IMR-90 (cell line): ENCODE measurements at regions not wholly inside any gene's neighbourhood (a gene's known extent, or its start where the extent isn't known, plus 50 kb on each side); places are given as distances from the start of the nearest gene placed in this dataset.

Experiments used
- ATAC-seq: fragments of 200-7000 bp; cut with Tn5 transposase; 2 replicates; pipeline ENCODE4 v1.9.1; 2020; ENCODE audit warnings: low read depth, mild to moderate bottlenecking, moderate library complexity
- BruUV-seq: library from RNA; stranded (reverse); fragments of 400-500 nt; replicated peaks from 2 replicates; lab custom pipeline; 2021; lab: Mats Ljungman, UMichigan
- CTCF ChIA-PET: fragments of 300-600 bp; formaldehyde crosslinking; extraction: SDS; loops from one replicate; lab custom pipeline; 2021; ENCODE audit warnings: antibody characterized with exemption; lab: Yijun Ruan, JAX
- POLR2A ChIA-PET: fragments of 300-600 bp; sonication (Branson Sonifier 250); formaldehyde crosslinking; loops from one replicate; lab custom pipeline; 2022; ENCODE audit warnings: antibody characterized with exemption; ENCODE audit not compliant: unreplicated experiment; lab: Charles Lee
- DNase-seq: peaks from one replicate; pipeline ENCODE4 v3.0.0; 2013
- H2AFZ ChIP-seq: replicated peaks from 2 replicates; pipeline ENCODE3; 2013; ENCODE audit warnings: low read length, mild to moderate bottlenecking; ENCODE audit not compliant: poor library complexity
- H2AK5ac ChIP-seq: 2 replicates; pipeline ENCODE4 v1.6.1; 2013; ENCODE audit warnings: low read depth, low read length, inconsistent platforms
- H2AK9ac ChIP-seq: replicated peaks from 2 replicates; pipeline ENCODE3; 2013; ENCODE audit warnings: mild to moderate bottlenecking, low read depth, low read length, moderate library complexity; ENCODE audit not compliant: poor library complexity
- H2BK120ac ChIP-seq: 2 replicates; pipeline ENCODE4 v1.6.1; 2013; ENCODE audit warnings: low read depth, low read length, inconsistent platforms
- H2BK15ac ChIP-seq: 3 replicates; pipeline ENCODE4 v1.6.1; 2013; ENCODE audit warnings: low read depth, low read length, inconsistent platforms
- H2BK20ac ChIP-seq: 2 replicates; pipeline ENCODE4 v1.6.1; 2013; ENCODE audit warnings: low read depth, mild to moderate bottlenecking, inconsistent platforms, low read length, moderate library complexity
- H2BK5ac ChIP-seq: 2 replicates; pipeline ENCODE4 v1.6.1; 2013; ENCODE audit warnings: mild to moderate bottlenecking, low read depth, low read length, inconsistent platforms; ENCODE audit not compliant: poor library complexity, severe bottlenecking
- H3K14ac ChIP-seq: replicated peaks from 2 replicates; pipeline ENCODE4 v1.6.1; 2013; ENCODE audit warnings: low read depth, low read length, inconsistent platforms
- H3K18ac ChIP-seq: 2 replicates; pipeline ENCODE4 v1.6.1; 2013; ENCODE audit warnings: low read depth, low read length, control low read depth
- H3K23ac ChIP-seq: 2 replicates; pipeline ENCODE4 v1.6.1; 2013; ENCODE audit warnings: low read depth, low read length, inconsistent platforms
- H3K27ac ChIP-seq: 2 replicates; pipeline ENCODE4 v1.5.1; 2013; ENCODE audit warnings: mild to moderate bottlenecking, control low read depth, low read length; ENCODE audit not compliant: insufficient read depth
- H3K27me3 ChIP-seq: 2 replicates; pipeline ENCODE4 v1.6.1; 2013; ENCODE audit warnings: low read length; ENCODE audit not compliant: control insufficient read depth, insufficient read depth
- H3K36me3 ChIP-seq: 2 replicates; pipeline ENCODE4 v1.6.1; 2013; ENCODE audit warnings: low read length, mixed read lengths; ENCODE audit not compliant: control insufficient read depth, insufficient read depth
- H3K4ac ChIP-seq: 2 replicates; pipeline ENCODE4 v1.6.1; 2013; ENCODE audit warnings: low read depth, low read length, inconsistent platforms
- H3K4me1 ChIP-seq: 2 replicates; pipeline ENCODE4 v1.6.1; 2013; ENCODE audit warnings: low read length, mixed read lengths; ENCODE audit not compliant: control insufficient read depth, insufficient read depth
- H3K4me2 ChIP-seq: 2 replicates; pipeline ENCODE4 v1.6.1; 2013; ENCODE audit warnings: low read depth, mild to moderate bottlenecking, control low read depth, low read length, moderate library complexity
- H3K4me3 ChIP-seq: 2 replicates; pipeline ENCODE4 v1.5.1; 2013; ENCODE audit warnings: low read depth, mild to moderate bottlenecking, control low read depth, low read length, moderate library complexity; ENCODE audit not compliant: insufficient read depth
- H3K56ac ChIP-seq: 2 replicates; pipeline ENCODE4 v1.6.1; 2013; ENCODE audit warnings: low read length, inconsistent platforms; ENCODE audit not compliant: insufficient read depth; ENCODE audit errors: extremely low read depth
- H3K79me1 ChIP-seq, 2 experiments: 2 replicates each; pipeline ENCODE4 v1.6.1; 2013; ENCODE audit warnings: low read length in 2 of 2, inconsistent platforms in 1 of 2, low read depth in 1 of 2
- H3K9ac ChIP-seq: 2 replicates; pipeline ENCODE4 v1.6.1; 2013; ENCODE audit warnings: low read depth, low read length, control low read depth
- H3K9me1 ChIP-seq: 2 replicates; pipeline ENCODE4 v1.6.1; 2013; ENCODE audit warnings: low read length, inconsistent platforms; ENCODE audit not compliant: insufficient read depth
- H3K9me3 ChIP-seq: 2 replicates; pipeline ENCODE4 v1.6.1; 2013; ENCODE audit warnings: low read length; ENCODE audit not compliant: control insufficient read depth, insufficient read depth
- H4K20me1 ChIP-seq: 2 replicates; pipeline ENCODE4 v1.6.1; 2013; ENCODE audit warnings: low read length, inconsistent platforms; ENCODE audit not compliant: insufficient read depth
- H4K5ac ChIP-seq: 2 replicates; pipeline ENCODE4 v1.6.1; 2013; ENCODE audit warnings: mild to moderate bottlenecking, low read depth, low read length, control low read depth
- H4K8ac ChIP-seq, 2 experiments: 2 replicates each; pipeline ENCODE4 v1.6.1; 2013; ENCODE audit warnings: low read depth in 2 of 2, low read length in 2 of 2, control low read depth in 1 of 2, inconsistent platforms in 1 of 2
- H4K91ac ChIP-seq: 2 replicates; pipeline ENCODE4 v1.6.1; 2013; ENCODE audit warnings: low read depth, low read length, inconsistent platforms; ENCODE audit not compliant: insufficient read depth
- BHLHE40 ChIP-seq: fragments of 150-350 bp; IDR thresholded peaks from 2 replicates; pipeline ENCODE4 v1.6.1; 2016; ENCODE audit warnings: mild to moderate bottlenecking, low read depth, low read length
- CHD1 ChIP-seq: IDR thresholded peaks from 2 replicates; pipeline ENCODE4 v1.6.1; 2012; ENCODE audit warnings: low read depth, low read length, improper control_type of control experiment
- FOS ChIP-seq: fragments of 150-350 bp; IDR thresholded peaks from 2 replicates; pipeline ENCODE4 v1.6.1; 2016; ENCODE audit warnings: low read depth, low read length
- MAZ ChIP-seq: IDR thresholded peaks from 2 replicates; pipeline ENCODE4 v1.6.1; 2012; ENCODE audit warnings: low read depth, mild to moderate bottlenecking, low read length, improper control_type of control experiment, moderate library complexity, borderline replicate concordance
- MXI1 ChIP-seq: IDR thresholded peaks from 2 replicates; pipeline ENCODE4 v1.6.1; 2012; ENCODE audit warnings: low read depth, mild to moderate bottlenecking, low read length, moderate library complexity, borderline replicate concordance
- NFE2L2 ChIP-seq: fragments of 150-350 bp; IDR thresholded peaks from 2 replicates; pipeline ENCODE4 v1.6.1; 2016; ENCODE audit warnings: low read depth, mild to moderate bottlenecking, low read length
- RCOR1 ChIP-seq: IDR thresholded peaks from 2 replicates; pipeline ENCODE4 v1.6.1; 2012; ENCODE audit warnings: mild to moderate bottlenecking, low read length, improper control_type of control experiment; ENCODE audit not compliant: insufficient replicate concordance
- USF2 ChIP-seq: fragments of 150-350 bp; IDR thresholded peaks from 2 replicates; pipeline ENCODE4 v1.6.1; 2017; ENCODE audit warnings: mild to moderate bottlenecking, antibody characterized with exemption, low read length, low read depth
- WGBS, 2 experiments: methylation state at CpG; one replicate each; pipeline versions ENCODE4 v1.1.5 to v1.1.7; 2013; ENCODE audit warnings: missing lambda C conversion rate in 2 of 2; ENCODE audit not compliant: insufficient read length in 1 of 2; ENCODE audit errors: extremely low coverage in 2 of 2; 5-methylcytosine and 5-hydroxymethylcytosine counted together
- dilution Hi-C: fragments of 300-500 bp; cut with HindIII; formaldehyde crosslinking; loops from one replicate; pipeline ENCODE4 v1.14.3; 2018; ENCODE audit warnings: low sequenced_read_pairs; ENCODE audit not compliant: unreplicated experiment
- in situ Hi-C: fragments of 300-500 bp; cut with MboI; formaldehyde crosslinking; loops from 3 replicates; pipeline ENCODE4 v1.14.3; 2019; ENCODE audit warnings: low sequenced_read_pairs, inconsistent platforms, mixed read lengths
- intact Hi-C: fragments of 100-400 bp; cut with micrococcal nuclease; formaldehyde crosslinking; loops from 2 replicates; pipeline ENCODE4 v1.10.0; 2022

- Histone ChIP-seq H3K36me3 (no peaks in the 10 kb centered on the region), H3K56ac (no peak overlapping the region), H3K27ac (no peak overlapping the region), H3K9me3 (no peaks in the 10 kb centered on the region), H2AK9ac (no peak overlapping the region), H3K9me1 (no peaks in the 10 kb centered on the region), H4K5ac (no peak overlapping the region), H3K14ac (no peak overlapping the region), H2BK20ac (no peak overlapping the region), H2AK5ac (no peak overlapping the region), H3K23ac (no peak overlapping the region), H2BK15ac (no peak overlapping the region), H3K9ac (no peak overlapping the region), H3K4me1 (no peaks in the 10 kb centered on the region), H4K8ac (no peak overlapping the region), H3K79me1 (no peaks in the 10 kb centered on the region), H4K91ac (no peak overlapping the region), H2BK120ac (no peak overlapping the region), H3K4me3 (no peak overlapping the region), H3K27me3 (no peaks in the 10 kb centered on the region), H3K4ac (no peak overlapping the region), H2AFZ (no peak overlapping the region), H3K4me2 (no peak overlapping the region), H2BK5ac (no peak overlapping the region), H3K18ac (no peak overlapping the region), H4K20me1 (no peaks in the 10 kb centered on the region)
- no TSS peak for BruUV-seq
- ChIA-PET CTCF (no interaction called here), POLR2A (no interaction called here)
- intact Hi-C loops: no loop called here
- dilution Hi-C loops: no loop called here
- no peak for TF ChIP-seq RCOR1
- TF ChIP-seq CHD1: no peak
- no peak for TF ChIP-seq USF2
- no peak for TF ChIP-seq NFE2L2
- no peak for TF ChIP-seq BHLHE40
- TF ChIP-seq MXI1: no peak
- TF ChIP-seq FOS: no peak
- TF ChIP-seq MAZ: no peak
- DNase-seq: no peak
- 67% methylated on average over 1 of the region's 6 CpGs; no CpG with 5 or more reads in 1 of the 2 experiments for WGBS, 2 experiments
- in situ Hi-C loops: no loop called here
- ATAC-seq: no peak
These were observed 320.5 kb upstream of the CD180 start for GRCh38 chr5:67516948-67517565.
